HG02588 (cell line): ENCODE measurements at regions not wholly inside any gene's neighbourhood (a gene's known extent, or its start where the extent isn't known, plus 50 kb on each side); places are given as distances from the start of the nearest gene placed in this dataset.

Source experiments
- ATAC-seq: cut with Tn5 transposase; IDR thresholded peaks from one replicate; pipeline ENCODE4 v1.9.1; 2021; ENCODE audit warnings: mild to moderate bottlenecking, moderate library complexity; ENCODE audit not compliant: unreplicated experiment

GRCh38 chr2:107595285-107595684 lies 231.4 kb upstream of the RGPD4 start:
- ATAC-seq, result no peak

DNA sequence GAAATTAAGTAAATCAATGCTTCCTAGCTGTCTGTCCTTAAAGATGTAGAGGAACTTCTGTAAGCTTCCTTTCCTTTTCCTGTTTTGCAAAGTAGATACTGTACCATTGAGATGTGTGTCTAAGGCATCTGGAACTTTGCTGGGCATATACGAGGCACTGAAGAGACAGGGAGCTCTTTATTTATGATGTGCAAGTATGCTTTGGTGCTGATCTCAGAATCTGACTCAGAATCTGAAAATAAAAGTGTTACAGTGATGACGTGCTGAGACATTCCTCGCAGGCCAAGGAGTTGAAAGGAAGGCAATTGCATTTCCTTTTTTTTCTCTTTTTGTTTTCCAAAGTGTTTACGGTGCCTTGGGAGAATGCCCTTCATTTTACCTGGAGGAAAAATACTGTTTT lies 230.9 kb upstream of the RGPD4 start:
- ATAC-seq, result no peak

DNA sequence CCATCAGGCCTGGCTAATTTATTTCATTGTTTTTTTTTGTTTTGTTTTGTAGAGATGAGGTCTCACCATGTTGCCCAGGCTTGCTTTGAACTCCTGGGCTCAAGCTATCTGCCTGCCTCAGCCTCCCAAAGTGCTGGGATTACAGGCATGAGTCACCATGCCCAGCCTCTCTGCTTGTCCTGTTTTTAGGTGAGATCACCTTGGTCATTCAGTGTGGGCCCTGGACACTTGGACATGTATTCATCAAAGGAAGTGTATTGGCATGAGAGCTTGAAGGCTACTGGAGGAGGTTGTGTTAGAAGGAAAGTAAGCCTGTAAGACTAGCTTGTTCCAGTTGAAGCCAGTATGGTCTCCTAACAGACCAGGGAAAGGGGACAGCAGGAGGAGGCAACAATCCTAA lies 229.2 kb upstream of the RGPD4 start:
- no peak for ATAC-seq

- no peak for ATAC-seq
These were observed 223.9 kb upstream of the RGPD4 start for GRCh38 chr2:107602801-107603200.

GRCh38 chr2:107607054-107607453 lies 219.6 kb upstream of the RGPD4 start:
- ATAC-seq, result no peak

GRCh38 chr2:107607473-107607872 lies 219.2 kb upstream of the RGPD4 start:
- ATAC-seq, result no peak

GRCh38 chr2:107615039-107615438 lies 211.7 kb upstream of the RGPD4 start:
- ATAC-seq, result no peak

DNA sequence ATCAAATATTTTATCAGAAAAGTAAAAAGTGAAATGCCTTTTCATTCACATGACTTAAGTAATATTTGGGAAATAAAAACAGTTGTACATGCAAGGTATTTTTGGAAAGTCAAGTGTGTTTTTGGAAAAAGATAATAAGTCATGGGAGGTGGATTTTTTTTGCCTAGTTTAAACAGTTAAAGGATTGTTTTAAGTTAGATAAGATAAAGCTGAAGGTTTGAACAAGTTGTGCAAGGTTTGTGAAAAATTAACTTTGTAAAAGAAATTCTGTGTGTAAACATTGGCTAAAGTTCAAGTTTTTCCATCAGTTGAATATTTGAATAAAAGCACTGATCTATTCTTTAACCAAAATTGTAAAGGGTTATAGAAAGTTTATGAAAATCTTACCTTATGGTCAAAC lies 207.9 kb upstream of the RGPD4 start:
- ATAC-seq, result no peak

- ATAC-seq, result no peak
These were observed 205.2 kb upstream of the RGPD4 start for GRCh38 chr2:107621186-107622165.

DNA sequence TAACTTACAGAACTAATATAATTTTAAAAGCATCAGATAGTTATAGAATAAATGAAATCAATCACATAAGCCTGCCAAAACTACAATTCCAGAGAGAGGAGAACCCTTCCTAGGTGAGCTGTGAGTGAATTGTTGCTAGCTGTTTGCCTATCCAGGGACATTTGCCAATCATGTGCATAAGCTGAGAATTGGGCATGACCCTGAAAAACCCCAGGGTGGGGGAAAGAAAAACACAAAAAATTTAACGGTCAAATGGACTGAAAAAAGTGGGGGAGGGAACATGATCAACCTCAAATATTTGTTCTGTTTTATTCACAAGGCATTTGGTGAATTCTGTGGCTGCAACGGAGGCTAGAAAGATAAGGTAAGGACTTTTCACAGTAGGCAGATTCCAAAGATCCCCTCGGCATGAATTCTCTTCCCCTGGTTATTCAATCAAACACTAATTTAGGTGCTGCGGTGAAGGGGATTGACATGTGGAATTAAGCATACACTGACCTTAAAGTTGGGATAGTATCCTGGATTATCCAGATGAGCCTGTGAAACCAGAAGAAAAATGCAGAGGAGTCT lies 203.9 kb upstream of the RGPD4 start:
- no peak for ATAC-seq

DNA sequence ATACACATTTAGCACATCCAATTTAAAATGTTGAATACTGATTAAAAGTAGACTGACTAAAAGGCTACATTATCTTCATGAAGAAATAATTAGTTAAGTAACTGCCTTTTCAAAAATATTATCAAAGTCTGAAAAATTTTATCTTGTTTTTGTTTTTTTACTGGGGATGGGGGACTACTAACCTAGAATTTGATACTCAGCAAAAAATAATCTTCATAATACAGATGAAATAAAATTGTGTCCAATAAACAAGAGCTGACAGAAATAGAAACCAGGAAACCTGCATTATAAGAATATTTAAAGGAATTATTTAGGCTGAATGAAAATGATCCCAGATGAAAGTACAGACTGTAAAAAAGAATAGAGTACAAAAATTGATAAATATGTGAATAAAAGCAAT lies 200.7 kb upstream of the RGPD4 start:
- no peak for ATAC-seq

DNA sequence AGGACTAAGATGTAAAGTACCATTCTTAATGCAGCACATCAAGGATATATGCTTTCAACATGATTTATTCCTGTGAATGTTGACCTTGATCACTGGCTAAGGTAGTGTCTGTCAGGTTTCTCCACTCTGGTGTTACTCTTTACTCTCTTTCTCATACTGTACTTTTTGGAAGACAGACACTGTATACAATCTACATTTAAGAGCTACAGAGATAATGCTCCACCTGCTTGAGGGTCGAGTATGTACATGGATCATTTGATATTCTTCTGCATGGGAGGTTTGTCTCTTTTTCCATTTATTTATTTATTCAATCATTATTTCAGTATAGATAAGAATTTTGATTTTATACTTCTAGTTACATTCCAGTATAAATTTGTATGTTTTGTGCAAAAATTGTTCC lies 199.5 kb upstream of the RGPD4 start:
- ATAC-seq, result no peak

DNA sequence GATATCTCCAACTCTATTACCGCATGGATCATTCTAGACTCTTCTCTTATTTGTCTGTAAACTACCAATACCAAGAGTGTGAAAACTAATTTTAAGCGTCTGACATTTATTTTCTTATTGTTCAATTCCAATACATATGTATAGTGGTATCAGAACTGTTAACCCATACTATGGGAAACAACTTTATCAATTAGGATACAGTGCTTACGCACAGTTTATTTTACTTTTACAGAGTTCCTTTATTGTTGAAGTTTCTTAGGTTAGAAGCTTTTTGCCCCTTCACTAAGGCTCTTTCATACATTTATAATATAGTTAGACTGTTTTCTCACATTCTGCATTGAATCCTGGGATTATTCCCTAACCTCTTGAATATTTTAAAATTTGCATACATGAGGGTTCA lies 198.8 kb upstream of the RGPD4 start:
- no peak for ATAC-seq

GRCh38 chr2:107633580-107634147 lies 193.0 kb upstream of the RGPD4 start:
- no peak for ATAC-seq

DNA sequence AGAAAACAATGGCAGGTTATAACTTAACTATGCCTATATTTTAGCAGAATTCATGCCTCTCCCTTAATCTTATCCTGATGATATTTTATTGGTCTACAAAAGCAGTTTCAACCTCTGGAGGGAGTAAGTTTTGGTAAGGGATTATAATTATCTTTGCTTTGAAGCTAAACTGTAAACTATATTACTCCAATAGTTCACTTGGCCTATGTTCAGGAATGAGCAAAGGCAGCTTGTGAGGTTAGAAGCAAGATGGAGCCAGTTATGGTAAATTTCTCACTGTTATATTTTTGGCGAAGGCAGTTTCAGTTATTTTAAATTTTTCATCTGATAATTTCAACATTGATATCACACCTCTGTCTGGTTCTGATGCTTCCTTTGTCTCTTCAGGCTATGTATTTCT lies 192.5 kb upstream of the RGPD4 start:
- ATAC-seq, result no peak

DNA sequence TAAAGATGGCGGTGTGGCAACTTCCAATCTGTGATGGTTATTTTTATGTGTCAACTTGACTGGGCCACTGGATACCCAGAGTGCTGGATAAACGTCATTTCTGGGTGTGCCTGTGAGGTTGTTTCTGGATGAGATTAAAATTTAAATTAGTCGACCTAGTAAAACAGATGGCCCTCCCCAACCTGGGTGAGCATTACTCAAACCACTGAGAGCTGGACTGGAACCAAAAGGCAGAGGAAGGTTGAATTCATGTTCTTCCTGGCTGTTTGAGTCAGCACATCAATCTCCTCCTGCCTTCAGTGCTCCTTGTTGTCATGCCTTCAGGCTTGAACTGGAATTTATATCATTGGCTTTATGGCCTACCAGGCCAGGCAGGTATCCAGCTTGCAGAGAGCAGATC lies 190.8 kb upstream of the RGPD4 start:
- ATAC-seq, result no peak

- no peak for ATAC-seq
These were observed 181.1 kb upstream of the RGPD4 start for GRCh38 chr2:107645586-107645985.

GRCh38 chr2:107648781-107649404 lies 177.8 kb upstream of the RGPD4 start:
- ATAC-seq, result no peak

- no peak for ATAC-seq
These were observed 169.6 kb upstream of the RGPD4 start for GRCh38 chr2:107657049-107657448.

DNA sequence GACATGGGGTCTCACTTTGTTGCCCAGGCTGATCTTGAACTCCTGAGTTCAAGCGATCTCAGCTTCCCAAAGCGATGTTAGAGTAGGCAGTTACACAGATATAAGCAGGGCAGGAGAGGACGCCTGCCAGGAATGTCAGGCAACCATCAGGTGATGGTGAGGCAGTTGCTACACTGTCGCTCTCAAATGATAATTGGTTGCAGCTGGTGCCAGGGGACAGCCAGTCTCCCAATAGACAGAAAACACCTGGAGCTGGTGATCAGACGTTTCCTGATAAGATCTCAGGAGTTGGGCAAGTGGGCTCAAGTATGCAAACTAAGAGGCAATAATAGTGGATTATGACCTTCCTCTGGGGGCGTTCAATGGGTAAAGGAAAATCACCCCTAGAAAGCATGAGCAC lies 163.1 kb upstream of the RGPD4 start:
- no peak for ATAC-seq

DNA sequence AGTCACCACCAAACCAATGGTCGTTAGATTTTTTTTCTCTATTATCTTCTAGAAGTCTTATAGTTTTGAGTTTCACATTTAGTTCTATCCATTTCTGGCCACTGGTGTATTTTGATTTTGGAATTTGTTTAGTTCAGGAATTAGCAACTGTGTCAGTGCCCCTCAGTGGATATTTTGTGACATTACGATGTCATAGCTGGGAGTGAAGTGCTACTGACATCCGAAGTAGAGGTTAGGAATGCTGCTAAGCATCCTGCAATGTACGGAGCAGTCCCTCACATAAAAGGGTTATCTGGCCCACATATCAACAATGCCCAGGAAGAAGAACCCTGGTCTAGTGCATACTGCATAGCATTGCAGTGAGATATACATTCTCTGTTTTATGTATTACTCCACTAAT lies 157.4 kb upstream of the RGPD4 start:
- ATAC-seq, result no peak

DNA sequence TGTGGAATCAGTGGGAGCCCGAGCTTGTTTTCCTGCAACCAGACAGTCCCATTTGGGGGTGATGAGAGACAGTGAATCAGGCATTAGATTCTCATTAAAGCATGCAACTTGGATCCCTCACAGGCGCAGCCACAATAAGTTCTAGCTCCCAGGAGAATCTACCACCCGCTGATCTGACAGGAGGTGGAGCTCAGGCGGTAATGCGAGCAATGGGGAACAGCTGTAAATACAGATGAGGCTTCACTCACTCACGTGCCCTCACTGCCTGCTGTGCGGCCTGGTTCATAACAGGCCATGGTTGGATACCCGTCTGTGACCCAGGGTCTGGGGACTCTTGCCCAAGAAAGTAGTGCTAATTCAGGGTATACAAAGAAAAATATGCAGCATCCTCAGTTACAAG lies 144.8 kb upstream of the RGPD4 start:
- no peak for ATAC-seq
